ENCODE measurements at regions not wholly inside any gene's neighbourhood (a gene's known extent, or its start where the extent isn't known, plus 50 kb on each side); places are given as distances from the start of the nearest gene placed in this dataset.

- DNase-seq (ENCODE audit: low read depth, low spot score) = no peak
Observed at GRCh38 chr1:219669556-219669955, 56.7 kb upstream of the ZC3H11B start.

- DNase-seq (ENCODE audit: low read depth, low spot score) = no peak
Observed at GRCh38 chr1:219669042-219669441, 56.1 kb upstream of the ZC3H11B start.

GRCh38 chr1:219668446-219668845, 55.5 kb upstream of the ZC3H11B start:
- no peak for DNase-seq (ENCODE audit: low read depth, low spot score)

GRCh38 chr1:219666242-219666641, 53.3 kb upstream of the ZC3H11B start:
- DNase-seq (ENCODE audit: low read depth, low spot score) = no peak

- no peak for DNase-seq (ENCODE audit: low read depth, low spot score)
Observed at GRCh38 chr1:219665089-219665488, 52.2 kb upstream of the ZC3H11B start.

- no peak for DNase-seq (ENCODE audit: low read depth, low spot score)
Observed at GRCh38 chr1:219664310-219665029, 51.6 kb upstream of the ZC3H11B start.
